Neural progenitor cell (in vitro differentiated cells): ENCODE measurements at regions not wholly inside any gene's neighbourhood (a gene's known extent, or its start where the extent isn't known, plus 50 kb on each side); places are given as distances from the start of the nearest gene placed in this dataset.

ENCODE experiments used
- CTCF ChIP-seq: fragments of 200-600 bp; sonication (generic); IDR thresholded peaks from 2 replicates; pipeline ENCODE4 v1.5.1; 2017; ENCODE audit warnings: antibody characterized with exemption, mild to moderate bottlenecking
- EZH2 ChIP-seq: fragments of 200-600 bp; sonication (generic); IDR thresholded peaks from 2 replicates; pipeline ENCODE4 v1.6.1; 2017; ENCODE audit warnings: antibody characterized with exemption, mild to moderate bottlenecking, moderate library complexity

DNA sequence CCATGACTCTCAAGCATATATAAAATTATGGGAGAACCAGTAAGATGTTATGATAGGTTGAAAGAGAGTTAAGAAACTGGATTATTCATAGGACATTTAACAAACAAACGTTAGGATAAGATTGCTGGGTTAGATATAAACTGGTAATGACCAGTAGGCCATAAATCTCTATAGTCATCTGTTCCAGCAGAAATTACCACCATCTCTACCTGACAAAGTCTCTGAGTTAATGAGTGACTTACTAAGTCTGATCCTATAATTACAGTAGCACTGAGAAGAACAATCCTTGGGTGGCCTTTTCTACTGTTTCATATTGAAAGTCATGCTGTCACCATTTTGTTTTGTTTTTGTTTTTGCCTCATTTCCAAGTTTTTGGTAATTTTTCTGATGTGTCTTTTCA is 136.9 kb upstream of the CNOT2 start:
- no peak for TF ChIP-seq CTCF
- no peak for TF ChIP-seq EZH2
